Bronchial epithelial cell (primary cell): ENCODE measurements at regions not wholly inside any gene's neighbourhood (a gene's known extent, or its start where the extent isn't known, plus 50 kb on each side); places are given as distances from the start of the nearest gene placed in this dataset.

Experiments
- DNase-seq: peaks from one replicate; pipeline ENCODE4 v3.0.0-alpha.2; 2010; ENCODE audit warnings: low read depth
- FAIRE-seq: peaks from 2 replicates; lab custom pipeline; 2011; peaks lifted over from hg19 to GRCh38; lab: Jason Lieb, UNC
- H3K27me3 ChIP-seq: 2 replicates; pipeline ENCODE4 v1.5.1; 2011; ENCODE audit warnings: low read length; ENCODE audit not compliant: control insufficient read depth, insufficient read depth
- H3K36me3 ChIP-seq: 2 replicates; pipeline ENCODE4 v1.5.1; 2011; ENCODE audit warnings: low read length; ENCODE audit not compliant: control insufficient read depth, insufficient read depth
- H3K4me3 ChIP-seq: 2 replicates; pipeline ENCODE4 v1.5.1; 2011; ENCODE audit warnings: mild to moderate bottlenecking, low read depth, low read length, control low read depth
- TF ChIP-seq, protein P1 (sequence below): IDR thresholded peaks from 2 replicates; pipeline ENCODE4 v1.5.1; 2011; ENCODE audit warnings: mild to moderate bottlenecking, moderate library complexity, low read length, control low read depth, inconsistent platforms; ENCODE audit not compliant: insufficient read depth, severe bottlenecking

DNA sequence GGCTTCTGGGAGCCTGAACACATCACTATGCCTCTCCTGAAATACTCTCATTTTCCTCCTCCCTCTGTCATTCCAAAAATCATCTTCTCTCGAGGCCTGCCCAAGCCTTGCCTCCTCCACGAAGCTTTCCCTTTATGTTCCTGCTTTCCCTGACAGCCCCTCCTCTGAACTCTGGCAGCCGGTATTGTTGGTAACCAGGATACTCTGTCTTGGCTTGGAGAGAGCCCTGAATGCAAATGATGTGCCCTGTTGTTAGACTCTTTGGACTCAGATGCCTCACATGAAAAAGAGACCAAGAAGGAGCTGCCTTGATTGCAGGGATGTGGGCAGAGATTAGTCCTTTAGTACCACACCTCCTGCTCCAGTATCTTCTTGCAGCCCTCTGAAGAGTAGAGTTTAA is 138.5 kb upstream of the DLX2 start:
- TF ChIP-seq, protein P1, sequence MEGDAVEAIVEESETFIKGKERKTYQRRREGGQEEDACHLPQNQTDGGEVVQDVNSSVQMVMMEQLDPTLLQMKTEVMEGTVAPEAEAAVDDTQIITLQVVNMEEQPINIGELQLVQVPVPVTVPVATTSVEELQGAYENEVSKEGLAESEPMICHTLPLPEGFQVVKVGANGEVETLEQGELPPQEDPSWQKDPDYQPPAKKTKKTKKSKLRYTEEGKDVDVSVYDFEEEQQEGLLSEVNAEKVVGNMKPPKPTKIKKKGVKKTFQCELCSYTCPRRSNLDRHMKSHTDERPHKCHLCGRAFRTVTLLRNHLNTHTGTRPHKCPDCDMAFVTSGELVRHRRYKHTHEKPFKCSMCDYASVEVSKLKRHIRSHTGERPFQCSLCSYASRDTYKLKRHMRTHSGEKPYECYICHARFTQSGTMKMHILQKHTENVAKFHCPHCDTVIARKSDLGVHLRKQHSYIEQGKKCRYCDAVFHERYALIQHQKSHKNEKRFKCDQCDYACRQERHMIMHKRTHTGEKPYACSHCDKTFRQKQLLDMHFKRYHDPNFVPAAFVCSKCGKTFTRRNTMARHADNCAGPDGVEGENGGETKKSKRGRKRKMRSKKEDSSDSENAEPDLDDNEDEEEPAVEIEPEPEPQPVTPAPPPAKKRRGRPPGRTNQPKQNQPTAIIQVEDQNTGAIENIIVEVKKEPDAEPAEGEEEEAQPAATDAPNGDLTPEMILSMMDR: no peak
- DNase-seq (no peak), FAIRE-seq (no peak)
- no peak overlapping the region for H3K4me3 ChIP-seq
- no peaks in the 10 kb centered on the region for H3K27me3 ChIP-seq
- H3K36me3 ChIP-seq: no peaks in the 10 kb centered on the region

DNA sequence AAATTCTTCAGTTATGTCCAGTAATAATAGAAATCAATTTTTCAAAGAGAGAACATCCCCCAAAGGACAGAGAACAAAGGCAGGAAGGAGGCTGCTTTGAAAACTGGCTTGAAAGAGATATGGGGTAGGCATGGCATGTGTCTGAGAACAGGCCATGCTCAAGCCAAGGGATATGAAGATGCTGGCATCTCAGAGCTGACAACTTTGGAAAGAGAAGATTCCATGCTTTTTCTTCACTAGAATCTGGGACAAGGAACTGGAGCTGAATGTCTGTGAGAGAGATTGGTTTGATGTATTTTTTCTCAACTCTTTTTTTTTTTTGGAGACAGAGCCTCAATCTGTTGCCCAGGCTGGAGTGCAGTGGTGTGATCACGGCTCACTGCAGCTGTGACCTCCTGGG is 139.8 kb upstream of the DLX2 start:
- TF ChIP-seq, protein P1: no peak
- no peak for FAIRE-seq
- H3K36me3 ChIP-seq: no peaks in the 10 kb centered on the region

DNA sequence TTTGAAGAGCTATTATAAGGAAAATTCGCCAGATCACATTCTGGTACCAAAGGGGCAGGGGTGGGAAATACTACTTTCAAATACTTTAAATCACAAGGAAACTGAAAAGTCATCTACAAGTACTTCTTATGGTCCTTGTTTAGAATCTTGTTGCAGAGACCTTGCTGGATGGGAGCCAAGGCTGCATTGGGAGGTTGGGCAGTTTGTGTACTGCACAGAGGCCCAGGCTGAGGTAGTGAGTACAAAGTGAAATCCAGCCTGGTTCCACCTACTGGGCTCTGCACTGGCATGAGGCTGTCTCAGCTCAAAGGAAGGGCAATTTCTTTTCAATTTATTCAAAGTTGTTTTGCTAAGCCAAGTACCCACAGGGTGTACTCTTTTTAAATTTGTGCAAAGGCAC is 140.3 kb upstream of the DLX2 start:
- H3K4me3 ChIP-seq: no peak overlapping the region
- FAIRE-seq: no peak
- TF ChIP-seq, protein P1: no peak
- H3K27me3 ChIP-seq: no peaks in the 10 kb centered on the region
- H3K36me3 ChIP-seq: no peaks in the 10 kb centered on the region
- DNase-seq: no peak

More for the DNA sequence above, 139.8 kb upstream of the DLX2 start:
- DNase-seq: no peak
- Histone ChIP-seq H3K27me3 (no peaks in the 10 kb centered on the region), H3K4me3 (no peak overlapping the region)

DNA sequence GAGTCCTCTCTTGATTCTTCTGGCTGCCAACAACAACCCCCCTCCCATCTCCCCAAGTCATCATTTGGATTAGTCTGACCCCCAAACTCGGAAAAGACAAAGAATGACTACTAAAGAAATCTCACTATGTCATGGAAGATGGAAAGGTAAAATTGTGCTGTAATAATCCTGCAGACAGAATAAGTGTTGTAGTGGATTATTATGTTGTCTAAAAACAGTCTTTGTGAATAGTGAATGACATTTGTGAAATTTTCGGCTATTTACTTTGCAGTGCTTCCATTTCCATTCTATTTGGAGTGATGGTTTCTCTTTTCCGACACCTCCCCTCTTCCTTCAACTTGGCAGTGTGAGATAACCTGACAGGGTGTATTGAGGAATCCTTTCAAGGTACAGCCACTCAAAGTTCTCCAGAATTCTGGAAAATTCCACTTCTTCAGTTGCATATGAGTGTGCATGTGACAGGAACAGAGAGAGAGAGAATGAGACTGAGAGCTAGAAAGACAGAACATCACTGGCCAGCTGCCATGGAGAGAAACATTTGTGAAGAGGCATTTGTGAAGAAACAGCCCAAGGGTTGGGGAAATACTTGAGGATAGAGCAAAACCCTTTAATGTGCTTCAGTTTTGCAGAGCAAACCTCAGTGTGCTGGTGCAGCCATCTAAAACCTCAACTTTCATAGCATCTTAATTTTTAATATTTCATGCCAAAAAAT is 141.9 kb upstream of the DLX2 start:
- no peak overlapping the region for H3K4me3 ChIP-seq
- no peaks in the 10 kb centered on the region for H3K36me3 ChIP-seq
- DNase-seq (no peak), FAIRE-seq (no peak)
- H3K27me3 ChIP-seq: no peaks in the 10 kb centered on the region
- TF ChIP-seq, protein P1: no peak

DNA sequence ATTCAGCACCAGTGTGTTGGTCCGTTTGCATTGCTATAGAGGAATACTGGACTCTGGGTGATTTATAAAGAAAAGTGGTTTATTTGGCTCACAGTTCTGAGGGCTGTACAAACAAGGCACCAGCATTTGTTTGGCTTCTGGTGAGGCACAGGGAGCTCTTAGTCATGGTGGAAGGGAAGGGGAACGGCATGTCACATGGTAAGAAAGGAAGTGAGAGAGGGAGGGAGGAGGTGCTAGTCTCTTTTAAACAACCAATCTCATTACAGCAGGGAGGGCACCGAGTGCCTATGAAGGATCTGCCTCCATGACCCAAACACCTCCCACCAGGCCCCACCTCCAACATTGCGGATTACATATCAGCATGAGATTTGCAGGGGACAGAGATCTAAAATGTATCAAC is 143.9 kb upstream of the DLX2 start:
- Histone ChIP-seq H3K4me3 (no peak overlapping the region), H3K36me3 (no peaks in the 10 kb centered on the region), H3K27me3 (no peaks in the 10 kb centered on the region)
- TF ChIP-seq, protein P1: no peak
- FAIRE-seq (no peak), DNase-seq (peak; percentile 97)

DNA sequence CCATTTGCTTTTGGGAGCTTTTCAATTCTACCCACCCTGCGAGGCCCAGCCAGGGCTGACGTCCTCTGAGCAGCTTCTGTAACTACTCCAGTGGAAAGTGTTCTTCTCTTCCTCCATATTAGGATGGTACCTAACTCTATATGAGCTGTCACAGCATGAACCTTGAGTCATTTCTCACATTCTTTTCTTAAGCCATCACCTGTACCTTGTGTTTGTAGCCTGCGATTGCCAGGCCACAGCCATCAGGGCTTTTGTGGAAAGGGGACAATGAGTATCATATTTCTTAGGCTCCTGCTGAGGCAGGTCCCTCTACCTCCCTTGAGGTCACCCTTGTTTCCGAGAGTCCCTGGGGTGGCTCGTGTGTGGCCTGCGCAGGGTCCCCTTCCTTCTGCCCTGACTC is 144.5 kb upstream of the DLX2 start:
- no peak for FAIRE-seq
- no peak overlapping the region for H3K4me3 ChIP-seq
- H3K36me3 ChIP-seq: no peaks in the 10 kb centered on the region
- DNase-seq: peak; percentile 85
- TF ChIP-seq, protein P1: no peak
- no peaks in the 10 kb centered on the region for H3K27me3 ChIP-seq
